SW 1271 (cell line): ENCODE measurements at regions not wholly inside any gene's neighbourhood (a gene's known extent, or its start where the extent isn't known, plus 50 kb on each side); places are given as distances from the start of the nearest gene placed in this dataset.
"Not testable (repeated sequence)": the region's sequence is repeated elsewhere in the genome, so short reads cannot be mapped to it uniquely, and the experiment has no call there.

ENCODE experiments used
- DNase-seq, 2 experiments: peaks; one replicate each; lab custom pipeline; 2025; lab: John Stamatoyannopoulos, UW

- no peak for DNase-seq
Measured at GRCh38 chr2:144124882-144125281, 395.0 kb downstream of the ZEB2 start.

- DNase-seq: no peak
Measured at GRCh38 chr2:144120487-144120886, 399.4 kb downstream of the ZEB2 start.

GRCh38 chr2:144117086-144117485, 402.8 kb downstream of the ZEB2 start:
- no peak for DNase-seq

- no peak for DNase-seq
Measured at GRCh38 chr2:144115739-144116291, 404.1 kb downstream of the ZEB2 start.

GRCh38 chr2:144114760-144115159, 405.2 kb downstream of the ZEB2 start:
- no peak for DNase-seq

GRCh38 chr2:144111437-144111836, 408.5 kb downstream of the ZEB2 start:
- no peak for DNase-seq

- DNase-seq: not testable (repeated sequence)
Measured at GRCh38 chr2:144106104-144106503, 413.8 kb downstream of the ZEB2 start.

- no peak for DNase-seq
Measured at GRCh38 chr2:144102386-144102785, 417.5 kb downstream of the ZEB2 start.

GRCh38 chr2:144099780-144100377, 420.0 kb downstream of the ZEB2 start:
- no peak for DNase-seq

GRCh38 chr2:144099340-144099739, 420.6 kb downstream of the ZEB2 start:
- no peak for DNase-seq

- DNase-seq: no peak
Measured at GRCh38 chr2:144097440-144098225, 422.3 kb downstream of the ZEB2 start.

GRCh38 chr2:144096531-144096930, 423.4 kb downstream of the ZEB2 start:
- no peak for DNase-seq

- no peak for DNase-seq
Measured at GRCh38 chr2:144094408-144095151, 425.3 kb downstream of the ZEB2 start.

- DNase-seq: no peak
Measured at GRCh38 chr2:144091622-144092021, 428.3 kb downstream of the ZEB2 start.

- no peak for DNase-seq
Measured at GRCh38 chr2:144088863-144089262, 431.1 kb downstream of the ZEB2 start.

- DNase-seq: no peak
Measured at GRCh38 chr2:144086965-144087364, 433.0 kb downstream of the ZEB2 start.

GRCh38 chr2:144085016-144085415, 434.9 kb downstream of the ZEB2 start:
- DNase-seq: no peak

GRCh38 chr2:144084114-144084661, 435.7 kb downstream of the ZEB2 start:
- peak in 1 of 2 experiments; percentile 21 for DNase-seq

GRCh38 chr2:144083211-144083610, 436.7 kb downstream of the ZEB2 start:
- no peak for DNase-seq

- DNase-seq: no peak
Measured at GRCh38 chr2:144082777-144083176, 437.1 kb downstream of the ZEB2 start.

GRCh38 chr2:144082327-144082726, 437.6 kb downstream of the ZEB2 start:
- DNase-seq: no peak

GRCh38 chr2:144081272-144081671, 438.6 kb downstream of the ZEB2 start:
- no peak for DNase-seq
